Renal cortex interstitium (tissue), 11 donors: ENCODE measurements at regions not wholly inside any gene's neighbourhood (a gene's known extent, or its start where the extent isn't known, plus 50 kb on each side); places are given as distances from the start of the nearest gene placed in this dataset.

Experiments
- DNase-seq, 11 donors: peaks; one replicate each; pipeline ENCODE4 v3.0.0-alpha.2; 2013; ENCODE audit warnings: low read depth in 9 of 11, low spot score in 4 of 11; ENCODE audit errors: extremely low read depth in 1 of 11

DNA sequence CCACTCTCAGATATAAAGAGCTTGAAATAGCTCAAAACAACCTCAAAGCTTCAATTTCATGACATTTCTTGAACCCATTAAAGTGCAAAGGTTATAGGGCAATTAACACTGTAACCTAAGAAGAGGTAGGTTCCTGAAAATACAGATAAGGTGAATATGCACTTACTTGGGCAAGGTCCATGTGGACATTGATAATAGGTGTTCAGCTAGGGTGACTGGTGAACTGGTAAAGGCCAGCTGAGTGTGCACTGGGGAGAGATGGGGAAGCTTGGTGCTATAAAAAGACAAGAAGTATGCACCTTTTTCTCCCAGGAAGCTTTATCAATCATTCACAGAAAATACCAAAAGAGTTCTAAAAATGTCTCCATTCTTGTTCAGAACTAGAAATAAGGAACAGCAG, 418.6 kb downstream of the SLC16A7 start:
- no peak for DNase-seq

DNA sequence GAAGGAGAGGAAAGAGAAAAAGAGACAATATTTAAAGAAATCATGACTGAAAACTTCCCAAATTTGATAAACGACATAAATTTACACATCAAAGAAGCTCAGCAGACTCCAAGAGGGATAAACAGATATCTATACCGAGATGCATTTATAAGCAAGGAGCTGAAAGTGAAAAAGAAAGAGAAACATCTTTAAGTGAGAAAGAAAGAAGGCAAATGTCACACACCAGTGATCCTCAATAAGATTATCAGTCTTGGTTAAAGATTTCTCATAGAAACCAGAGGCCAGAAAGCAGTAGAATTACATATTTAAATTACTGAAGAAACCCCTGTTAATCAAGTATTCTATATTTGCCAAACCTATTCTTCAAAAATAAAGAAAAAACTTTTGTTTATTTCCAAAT, 424.2 kb downstream of the SLC16A7 start:
- no peak for DNase-seq

GRCh38 chr12:60021235-60021634, 425.4 kb downstream of the SLC16A7 start:
- no peak for DNase-seq

GRCh38 chr12:60027266-60027665, 431.4 kb downstream of the SLC16A7 start:
- no peak for DNase-seq

DNA sequence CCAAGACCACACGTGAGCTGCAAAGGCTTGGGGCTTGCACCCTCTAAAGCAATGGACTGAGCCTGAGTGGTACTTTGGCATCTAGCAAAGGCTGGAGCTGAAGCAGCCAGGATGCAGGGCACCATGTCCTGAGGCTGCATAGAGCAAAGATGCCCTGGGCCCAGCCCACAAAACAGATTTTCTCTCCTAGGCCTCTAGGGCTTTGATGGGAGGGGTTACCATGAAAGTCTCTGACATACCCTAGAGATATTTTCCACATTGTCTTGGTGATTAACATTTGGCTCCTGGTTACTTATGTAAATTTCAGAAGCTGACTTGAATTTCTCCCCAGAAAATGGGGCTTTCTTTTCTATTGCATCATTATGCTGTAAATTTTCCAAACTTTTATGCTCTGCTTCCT, 438.3 kb downstream of the SLC16A7 start:
- no peak for DNase-seq

GRCh38 chr12:60035835-60036234, 440.0 kb downstream of the SLC16A7 start:
- DNase-seq: no peak

DNA sequence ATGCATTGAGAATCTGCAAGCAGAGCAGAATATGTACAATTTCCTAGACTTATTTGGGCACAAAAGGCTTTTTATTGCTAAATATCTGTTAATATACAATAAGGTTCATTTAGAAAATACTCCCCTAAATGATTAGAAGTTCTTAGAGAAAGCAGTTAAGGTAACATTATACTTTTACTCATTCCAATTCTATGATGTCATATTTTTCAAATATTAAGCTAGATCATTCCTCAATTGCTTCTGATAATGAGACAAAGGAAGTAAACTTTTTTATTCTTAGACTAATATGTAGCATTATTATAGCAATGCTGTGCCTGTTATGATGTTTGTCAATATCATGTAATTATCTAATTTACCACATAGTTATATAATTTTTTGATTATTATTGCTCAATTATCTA, 447.0 kb downstream of the SLC16A7 start:
- no peak for DNase-seq

DNA sequence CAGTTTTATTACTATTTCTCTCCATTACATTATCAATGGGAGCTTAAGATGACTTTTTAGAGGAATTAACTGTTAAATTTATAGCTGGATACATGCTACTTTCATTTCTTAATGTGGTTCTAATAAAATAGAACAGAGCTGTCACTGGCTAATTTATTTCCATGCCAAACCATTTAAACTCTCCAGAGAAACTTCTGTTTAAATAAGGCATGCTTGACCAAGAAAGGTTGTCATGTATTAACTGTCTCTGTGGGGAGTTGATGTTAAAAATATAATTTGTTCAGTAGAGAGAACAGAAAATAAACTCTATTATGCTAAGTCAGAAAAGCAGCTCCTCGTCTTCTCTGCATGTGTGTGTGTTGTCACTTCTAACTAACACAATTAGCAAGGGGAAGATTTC, 447.4 kb downstream of the SLC16A7 start:
- DNase-seq: no peak

DNA sequence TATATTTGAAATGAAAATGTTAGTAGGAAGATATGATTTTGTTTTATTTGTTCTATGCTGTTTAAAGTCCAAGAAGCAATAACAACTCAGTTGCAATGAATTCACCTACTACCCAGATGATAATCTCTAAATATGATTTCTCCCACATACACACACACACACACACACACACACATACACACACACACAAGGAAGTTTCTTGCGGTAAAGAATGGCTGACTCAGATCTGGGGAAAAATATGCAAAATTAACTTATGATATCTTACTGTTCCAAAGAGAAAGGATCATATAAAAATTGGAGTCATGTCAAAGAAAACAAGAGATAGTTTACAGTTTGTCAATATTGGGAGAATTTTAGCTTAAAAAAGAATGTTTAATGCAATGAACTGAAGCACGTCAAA, 456.7 kb downstream of the SLC16A7 start:
- no peak for DNase-seq

- no peak for DNase-seq
Measured at GRCh38 chr12:60059180-60059579, 463.4 kb downstream of the SLC16A7 start.

DNA sequence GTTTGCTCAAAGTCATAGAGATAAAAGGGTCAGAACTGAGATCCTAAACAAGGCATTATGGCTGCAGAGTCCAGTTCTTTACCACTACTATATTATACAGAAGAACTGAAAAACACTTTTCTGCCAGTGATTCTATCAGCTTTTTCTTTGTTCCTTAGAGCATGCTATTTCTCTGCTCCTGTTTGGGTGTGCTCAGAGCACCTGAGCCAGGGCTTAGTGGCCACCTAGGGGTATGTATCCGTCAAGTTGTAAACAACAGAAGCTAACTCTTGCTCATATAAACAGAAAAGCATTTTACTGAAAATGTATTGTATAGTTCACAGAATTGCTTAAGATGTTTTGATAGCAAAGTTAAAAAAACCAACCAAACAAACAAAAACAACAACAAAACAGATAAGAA, 470.8 kb downstream of the SLC16A7 start:
- no peak for DNase-seq

- DNase-seq: no peak
Measured at GRCh38 chr12:60070552-60070951, 474.7 kb downstream of the SLC16A7 start.

DNA sequence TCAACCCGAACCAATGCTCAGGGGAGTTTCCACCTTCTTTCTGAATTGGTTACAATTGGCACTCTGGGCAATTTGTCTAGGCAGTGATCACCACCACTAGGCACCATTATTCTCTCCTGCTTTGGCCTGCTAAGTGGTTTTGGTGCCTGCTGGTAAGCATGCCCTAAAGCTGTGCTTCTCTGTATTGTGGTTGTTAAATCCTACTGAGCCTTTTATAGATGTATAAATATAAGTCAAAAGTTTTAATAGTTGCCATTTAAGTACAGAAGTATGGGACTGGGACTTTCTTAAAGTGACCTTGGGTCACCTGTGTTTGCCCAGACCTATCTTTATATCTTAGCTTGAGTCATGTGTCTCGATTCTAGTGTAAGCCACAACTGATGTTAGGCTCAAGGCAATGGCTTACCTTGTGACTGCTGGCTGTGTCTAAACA, 475.9 kb downstream of the SLC16A7 start:
- DNase-seq: no peak

- no peak for DNase-seq
Measured at GRCh38 chr12:60072911-60073310, 477.1 kb downstream of the SLC16A7 start.

- no peak for DNase-seq
Measured at GRCh38 chr12:60075091-60075490, 479.3 kb downstream of the SLC16A7 start.

DNA sequence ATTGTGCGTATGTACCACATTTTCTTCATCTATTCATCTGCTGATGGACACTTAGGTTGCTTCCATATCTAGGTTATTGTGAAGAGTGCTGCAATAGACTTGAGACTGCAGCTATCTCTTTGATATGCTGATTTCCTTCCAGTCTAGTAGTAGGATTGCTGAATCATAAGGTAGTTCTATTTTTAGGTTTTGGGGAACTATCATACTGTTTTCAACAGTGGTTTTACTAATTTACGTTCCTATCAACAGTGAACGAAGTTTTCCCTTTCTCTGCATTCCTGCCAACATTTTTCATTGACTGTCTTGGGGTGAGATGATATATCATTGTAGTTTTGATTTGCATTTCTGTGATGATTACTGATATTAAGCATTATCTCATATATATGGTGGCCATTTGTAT, 482.2 kb downstream of the SLC16A7 start:
- DNase-seq: no peak

- DNase-seq: no peak
Measured at GRCh38 chr12:60093428-60093827, 497.6 kb downstream of the SLC16A7 start.

DNA sequence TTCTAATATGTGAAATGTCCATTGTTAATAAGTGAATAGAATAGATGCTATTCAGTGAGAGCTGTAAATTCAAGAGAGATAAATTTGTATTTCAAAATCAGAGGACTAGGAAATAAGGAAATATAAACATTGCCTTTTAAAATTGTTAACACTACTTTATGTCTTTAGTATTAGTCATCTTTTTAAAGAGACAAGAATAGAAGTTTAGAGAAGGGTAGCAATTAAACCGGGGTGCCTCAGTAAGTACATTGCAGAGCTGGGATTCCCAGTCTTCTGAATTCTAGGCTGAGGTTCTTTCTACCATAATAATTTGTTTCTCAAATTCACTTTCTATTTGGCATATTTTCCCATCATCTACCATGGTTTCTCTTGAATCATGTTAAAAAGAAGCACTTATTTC, 498.6 kb downstream of the SLC16A7 start:
- no peak for DNase-seq

DNA sequence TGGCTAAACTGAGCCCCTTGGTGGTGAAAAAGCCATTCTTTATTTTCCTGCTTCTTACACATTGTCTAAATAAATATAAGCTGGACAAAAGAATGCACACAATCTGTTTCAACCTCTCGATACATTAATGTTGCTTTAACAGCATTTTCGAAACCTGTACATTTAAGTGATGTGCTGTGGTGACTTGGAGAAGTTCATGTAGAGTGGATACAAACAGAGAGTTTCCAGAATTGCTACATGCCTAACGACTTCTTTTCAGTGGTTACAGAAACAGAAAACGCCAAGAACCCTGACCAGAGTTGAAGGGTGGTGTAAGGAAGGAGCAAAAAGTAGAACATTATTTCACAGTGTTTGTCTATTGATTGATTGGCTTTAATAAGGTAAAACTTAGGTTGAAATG, 500.9 kb downstream of the SLC16A7 start:
- DNase-seq: no peak

DNA sequence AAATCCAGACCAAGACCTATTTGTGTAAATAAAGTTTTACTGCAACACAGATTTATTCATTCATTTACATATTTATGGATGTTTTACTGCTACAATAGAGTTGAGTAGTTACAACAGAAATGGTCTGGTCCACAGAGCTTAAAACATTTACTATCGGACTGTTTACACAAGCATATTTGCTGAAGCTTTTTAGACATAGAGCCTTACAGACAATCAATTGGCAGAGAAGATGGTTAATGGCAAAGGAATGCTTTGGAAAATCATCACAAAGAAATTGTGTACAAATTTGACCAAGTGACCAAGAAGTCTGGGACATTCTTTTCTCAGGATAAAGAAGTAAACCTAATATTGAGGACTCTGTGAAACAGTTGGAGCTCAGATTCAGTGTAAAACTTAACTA, 504.3 kb downstream of the SLC16A7 start:
- DNase-seq: no peak

DNA sequence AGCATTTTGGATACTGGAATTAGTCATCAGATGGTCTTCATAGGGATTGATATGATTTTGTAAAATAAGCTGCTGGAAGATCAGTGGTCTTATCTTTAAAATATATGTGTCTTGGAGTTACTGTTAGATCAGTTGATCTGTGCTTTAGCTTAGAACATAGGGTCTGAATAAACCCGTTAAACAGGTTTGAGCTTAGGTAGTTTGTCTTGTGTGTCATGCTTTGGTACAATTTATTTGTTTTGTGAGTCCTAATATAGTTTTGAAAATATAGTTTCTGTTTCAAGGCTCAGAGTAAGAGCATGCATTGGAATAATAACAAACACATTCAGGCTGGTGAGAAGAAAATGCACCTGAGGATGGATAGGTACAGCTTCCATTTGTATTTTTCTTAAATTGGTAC, 505.0 kb downstream of the SLC16A7 start:
- no peak for DNase-seq

GRCh38 chr12:60101715-60102114, 505.9 kb downstream of the SLC16A7 start:
- no peak for DNase-seq
